Brain microvascular endothelial cell (primary cell): ENCODE measurements at regions not wholly inside any gene's neighbourhood (a gene's known extent, or its start where the extent isn't known, plus 50 kb on each side); places are given as distances from the start of the nearest gene placed in this dataset.

Experiments used
- DNase-seq: peaks from one replicate; pipeline ENCODE4 v3.0.0-alpha.2; 2020
- H3K27ac ChIP-seq: fragments of 250-450 bp; sonication (Bioruptor Pico); 2 replicates; pipeline ENCODE4 v1.5.1; 2020; ENCODE audit warnings: mild to moderate bottlenecking, moderate library complexity
- H3K27me3 ChIP-seq: fragments of 250-450 bp; sonication (Bioruptor Pico); replicated peaks from 2 replicates; pipeline ENCODE4 v1.5.1; 2020; ENCODE audit warnings: mild to moderate bottlenecking
- H3K36me3 ChIP-seq: fragments of 250-450 bp; sonication (Bioruptor Pico); replicated peaks from 2 replicates; pipeline ENCODE4 v1.5.1; 2020; ENCODE audit warnings: mild to moderate bottlenecking
- H3K4me3 ChIP-seq: 2 replicates; pipeline ENCODE4 v1.5.1; 2011; ENCODE audit warnings: low read depth, mild to moderate bottlenecking, control low read depth, low read length, moderate library complexity
- in situ Hi-C: cut with HindIII; loops from 2 replicates; pipeline ENCODE4 v1.10.0; 2017; ENCODE audit warnings: low sequenced_read_pairs, low pct_ligation_motif_present
- TF ChIP-seq, protein P1 (sequence below): IDR thresholded peaks from 2 replicates; pipeline ENCODE4 v1.5.1; 2011; ENCODE audit warnings: low read depth, mild to moderate bottlenecking, moderate library complexity, low read length, control low read depth, inconsistent platforms; ENCODE audit errors: missing control alignments

DNA sequence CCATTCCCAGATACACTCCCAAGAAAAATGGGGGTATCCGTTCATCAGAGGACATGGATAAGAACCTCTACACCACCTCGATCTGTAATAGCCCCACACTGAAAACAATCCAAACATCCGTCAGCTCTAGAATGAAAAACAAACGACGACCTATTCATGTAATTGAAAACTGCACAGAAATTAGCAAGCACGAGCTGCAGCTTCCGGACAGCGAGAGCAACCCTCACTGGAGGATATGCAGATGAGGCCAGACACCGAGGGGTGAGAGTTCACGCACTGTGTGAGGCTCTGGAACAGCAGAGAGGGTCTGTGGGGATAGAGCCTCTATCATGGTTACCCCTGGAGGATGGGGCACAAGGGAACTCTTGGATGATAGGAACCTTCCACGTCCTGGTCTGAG, 143.9 kb upstream of the NCOR2 start:
- TF ChIP-seq, protein P1, sequence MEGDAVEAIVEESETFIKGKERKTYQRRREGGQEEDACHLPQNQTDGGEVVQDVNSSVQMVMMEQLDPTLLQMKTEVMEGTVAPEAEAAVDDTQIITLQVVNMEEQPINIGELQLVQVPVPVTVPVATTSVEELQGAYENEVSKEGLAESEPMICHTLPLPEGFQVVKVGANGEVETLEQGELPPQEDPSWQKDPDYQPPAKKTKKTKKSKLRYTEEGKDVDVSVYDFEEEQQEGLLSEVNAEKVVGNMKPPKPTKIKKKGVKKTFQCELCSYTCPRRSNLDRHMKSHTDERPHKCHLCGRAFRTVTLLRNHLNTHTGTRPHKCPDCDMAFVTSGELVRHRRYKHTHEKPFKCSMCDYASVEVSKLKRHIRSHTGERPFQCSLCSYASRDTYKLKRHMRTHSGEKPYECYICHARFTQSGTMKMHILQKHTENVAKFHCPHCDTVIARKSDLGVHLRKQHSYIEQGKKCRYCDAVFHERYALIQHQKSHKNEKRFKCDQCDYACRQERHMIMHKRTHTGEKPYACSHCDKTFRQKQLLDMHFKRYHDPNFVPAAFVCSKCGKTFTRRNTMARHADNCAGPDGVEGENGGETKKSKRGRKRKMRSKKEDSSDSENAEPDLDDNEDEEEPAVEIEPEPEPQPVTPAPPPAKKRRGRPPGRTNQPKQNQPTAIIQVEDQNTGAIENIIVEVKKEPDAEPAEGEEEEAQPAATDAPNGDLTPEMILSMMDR = no peak
- no peaks in the 10 kb centered on the region for H3K27me3 ChIP-seq
- no peak for DNase-seq

DNA sequence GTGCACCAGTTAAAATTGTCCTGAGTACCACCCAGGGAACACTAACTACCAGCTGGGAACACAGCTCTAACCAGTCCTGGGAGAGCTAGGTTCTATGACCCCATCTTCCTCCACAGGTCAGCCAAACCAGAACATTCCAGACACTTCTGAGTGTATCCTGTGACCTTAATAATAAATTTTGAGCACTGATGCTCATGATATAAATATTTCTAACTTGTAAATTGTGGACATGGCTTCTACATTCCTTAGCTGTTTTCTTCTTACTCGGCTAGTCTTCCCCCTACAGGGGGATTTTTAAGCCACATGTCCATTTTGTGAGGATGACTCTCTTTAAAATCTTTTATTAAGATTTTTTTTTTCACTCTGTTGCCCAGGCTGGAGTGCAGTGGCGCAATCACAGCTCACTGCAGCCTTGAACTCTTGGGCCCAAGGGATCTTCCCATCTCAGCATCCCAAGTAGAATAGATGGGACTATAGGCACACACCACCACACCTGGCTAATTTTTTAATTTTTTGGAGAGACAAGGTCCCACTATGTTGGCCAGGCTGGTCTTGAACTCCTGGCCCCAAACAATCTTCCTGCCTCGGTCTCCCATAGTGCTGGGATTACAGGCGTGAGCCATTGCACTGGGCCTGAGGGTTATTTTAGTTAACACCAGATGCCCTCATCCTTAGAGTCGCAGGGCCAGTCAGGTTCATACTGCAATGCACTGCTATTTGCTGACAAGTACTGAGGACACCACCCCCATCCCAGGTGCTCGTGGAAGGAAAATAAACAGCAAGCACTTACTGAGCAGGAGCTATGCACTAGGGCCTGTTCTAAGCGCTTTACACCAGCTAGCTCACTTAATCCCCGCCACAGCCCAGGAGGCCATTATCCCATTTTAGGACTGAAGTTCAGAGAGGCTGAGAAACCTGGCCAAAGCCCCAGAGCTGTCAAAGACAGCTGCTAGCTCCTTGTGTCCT, 142.6 kb upstream of the NCOR2 start:
- no peaks in the 10 kb centered on the region for H3K27me3 ChIP-seq
- H3K27ac ChIP-seq = no peak overlapping the region
- H3K4me3 ChIP-seq = no peak overlapping the region
- in situ Hi-C loops = no loop called here
- H3K36me3 ChIP-seq = no peaks in the 10 kb centered on the region
- DNase-seq = no peak
- TF ChIP-seq, protein P1 = peak; percentile 23

More for the DNA sequence above, 143.9 kb upstream of the NCOR2 start:
- in situ Hi-C loops = no loop called here
- Histone ChIP-seq H3K4me3 (no peak overlapping the region), H3K36me3 (no peaks in the 10 kb centered on the region), H3K27ac (no peak overlapping the region)

DNA sequence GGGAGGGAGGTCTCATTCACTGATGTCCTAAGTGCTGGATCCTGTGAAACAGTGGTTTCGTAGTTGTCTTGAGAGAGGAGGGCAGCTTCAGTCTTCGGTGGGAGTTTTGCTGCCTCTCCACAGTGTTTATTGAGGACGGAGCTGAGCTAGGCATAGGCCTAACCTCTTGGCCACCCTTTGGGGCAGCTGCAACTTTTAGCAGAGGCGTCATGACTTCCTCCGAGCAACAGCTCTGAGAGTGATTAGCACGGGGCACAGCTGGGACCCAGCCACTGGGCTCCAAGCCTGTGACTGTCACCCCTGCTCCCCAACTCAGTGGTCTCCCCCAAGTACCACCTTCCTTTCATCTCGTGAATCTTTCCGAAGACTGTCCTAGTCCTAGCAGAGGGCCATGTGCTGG, 139.9 kb upstream of the NCOR2 start:
- TF ChIP-seq, protein P1 = no peak
- Histone ChIP-seq H3K27ac (no peak overlapping the region), H3K27me3 (no peaks in the 10 kb centered on the region), H3K4me3 (no peak overlapping the region), H3K36me3 (no peaks in the 10 kb centered on the region)
- DNase-seq = no peak
- in situ Hi-C loops = no loop called here

DNA sequence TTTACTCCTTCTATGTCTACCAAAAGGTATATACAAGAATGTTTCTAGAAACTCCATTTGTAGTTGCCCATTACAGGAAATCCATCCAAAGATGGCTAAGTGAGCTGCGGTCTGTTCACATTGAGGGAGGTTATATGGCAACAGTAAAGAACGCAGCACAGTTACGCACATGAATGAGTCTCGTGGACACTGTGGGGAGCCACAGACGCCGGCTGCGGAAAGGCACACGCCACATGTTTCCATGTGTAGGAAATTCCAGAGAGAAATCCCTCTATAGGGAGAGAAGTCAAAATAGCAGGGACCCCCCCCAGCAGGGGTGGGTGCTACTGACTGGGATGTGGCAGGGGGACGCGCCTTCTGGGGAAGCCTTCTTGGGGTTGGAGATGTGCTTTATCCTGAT, 139.0 kb upstream of the NCOR2 start:
- DNase-seq = no peak
- H3K27me3 ChIP-seq = no peaks in the 10 kb centered on the region

DNA sequence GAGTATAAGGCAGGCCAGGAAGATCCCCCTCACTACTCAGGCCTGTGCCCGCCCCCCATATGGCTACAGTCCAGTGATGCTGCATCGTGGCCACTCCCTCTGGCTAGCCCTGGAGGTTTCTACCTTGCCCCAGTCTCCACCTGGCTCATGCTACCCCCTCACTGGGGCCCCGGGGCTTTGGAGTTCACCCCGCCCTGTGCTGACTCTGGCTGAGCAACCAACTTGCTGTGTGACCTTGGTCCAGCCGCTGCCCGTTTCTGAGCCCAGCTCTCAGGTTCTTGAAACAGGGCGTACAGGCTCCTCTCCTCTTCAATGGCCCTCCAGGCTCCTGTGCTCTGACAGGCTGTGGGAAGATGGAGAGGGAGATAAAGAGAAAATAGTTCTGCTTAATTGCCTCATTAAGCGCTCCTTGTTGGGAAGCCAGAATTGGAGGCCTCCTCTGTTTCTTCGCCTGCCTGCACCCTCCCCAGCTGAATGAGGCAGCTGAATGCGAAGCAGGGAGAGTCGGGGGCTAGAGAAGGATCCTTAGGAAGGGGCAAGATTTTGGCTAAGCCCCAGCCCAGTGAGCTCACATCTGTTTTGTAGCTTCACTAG, 138.2 kb upstream of the NCOR2 start:
- in situ Hi-C loops = no loop called here
- H3K4me3 ChIP-seq = no peak overlapping the region

More for the DNA sequence above, 139.0 kb upstream of the NCOR2 start:
- H3K4me3 ChIP-seq = no peak overlapping the region
- TF ChIP-seq, protein P1 = no peak
- no peaks in the 10 kb centered on the region for H3K36me3 ChIP-seq
- no peak overlapping the region for H3K27ac ChIP-seq
- in situ Hi-C loops = no loop called here

More for the DNA sequence above, 138.2 kb upstream of the NCOR2 start:
- DNase-seq = no peak
- H3K27me3 ChIP-seq = no peaks in the 10 kb centered on the region
- no peak overlapping the region for H3K27ac ChIP-seq
- H3K36me3 ChIP-seq = no peaks in the 10 kb centered on the region
- TF ChIP-seq, protein P1 = no peak
